Heart right ventricle (tissue), 16 donors: ENCODE measurements at regions not wholly inside any gene's neighbourhood (a gene's known extent, or its start where the extent isn't known, plus 50 kb on each side); places are given as distances from the start of the nearest gene placed in this dataset.
A peak's percentile ranks its signal among the peaks of the same experiment; 100 is the strongest.

Source experiments
- ATAC-seq, 8 donors: fragments of 200-7000 bp; cut with Tn5 transposase; one replicate each; pipeline ENCODE4 v1.9.1; 2020; ENCODE audit warnings: mild to moderate bottlenecking in 8 of 8, moderate library complexity in 8 of 8, moderate number of reproducible peaks in 1 of 8
- DNase-seq, 2 donors: peaks; one replicate each; pipeline ENCODE4 v3.0.0-alpha.2; 2020
- H3K27ac ChIP-seq, 10 donors: fragments of 200-600 bp; sonication (generic) in 2 of 10; one replicate each; pipeline versions ENCODE4 v1.5.0 to v1.8.0; 2020 to 2022; ENCODE audit warnings: mild to moderate bottlenecking in 3 of 10
- H3K27me3 ChIP-seq, 7 donors: fragments of 200-600 bp; one replicate each; pipeline ENCODE4 v1.8.0; 2021 to 2022; ENCODE audit warnings: mild to moderate bottlenecking in 2 of 7
- H3K36me3 ChIP-seq, 9 donors: fragments of 200-600 bp; sonication (generic) in 1 of 9; one replicate each; pipeline versions ENCODE4 v1.5.0 to v1.8.0; 2020 to 2022; ENCODE audit warnings: mild to moderate bottlenecking in 2 of 9
- H3K4me1 ChIP-seq, 9 donors: fragments of 200-600 bp; sonication (generic) in 1 of 9; one replicate each; pipeline versions ENCODE4 v1.5.0 to v1.8.0; 2020 to 2022; ENCODE audit warnings: mild to moderate bottlenecking in 4 of 9
- H3K4me3 ChIP-seq, 10 donors: fragments of 200-600 bp; sonication (generic) in 2 of 10; one replicate each; pipeline versions ENCODE4 v1.5.0 to v1.8.0; 2020 to 2022; ENCODE audit warnings: mild to moderate bottlenecking in 7 of 10, moderate library complexity in 2 of 10
- H3K9me3 ChIP-seq, 11 donors: fragments of 200-600 bp in 10 of 11; sonication (generic) in 2 of 11; one replicate each; pipeline versions ENCODE4 v1.5.0 to v1.8.0; 2013 to 2022; ENCODE audit warnings: mild to moderate bottlenecking in 2 of 11, control low read depth in 1 of 11, moderate library complexity in 1 of 11
- WGBS, 2 donors: extraction: QIAGEN DNeasy Blood & Tissue Kit; methylation state at CpG; one replicate each; pipeline ENCODE4 v1.1.7; 2013; ENCODE audit warnings: inconsistent platforms in 1 of 2; 5-methylcytosine and 5-hydroxymethylcytosine counted together
- intact Hi-C, 10 donors: fragments of 100-400 bp; cut with DNase I; formaldehyde crosslinking; loops; one replicate each; pipeline versions ENCODE4 v1.11.1 to v1.14.2; 2022
- TF ChIP-seq, protein P1 (sequence below), 9 donors: fragments of 200-600 bp; sonication (generic) in 2 of 9; IDR thresholded peaks; one replicate each; pipeline versions ENCODE4 v1.5.0 to v1.8.0; 2021 to 2022; ENCODE audit warnings: antibody characterized with exemption in 9 of 9, mild to moderate bottlenecking in 5 of 9, moderate library complexity in 1 of 9
- donor health status: Arrhythmogenic right ventricular cardiomyopathy.
- donor health status: ischemic (EF 13 %, LVEDD 7.1; RV severe dilation, severe dysfunction).
- donor health status: healthy with polysubstance abuse.
- donor health status: DM: no; HTN: yes; CAD: no.
- donor health status: DM: no; HTN: no; CAD: no.
- donor health status: ischemic (EF 25% LVEDD 6.9; RV normal size, moderate dysfunction).
- donor health status: ischemic (EF 25% LVEDD 5.7; RV mildly dilated, moderate dysfunction).
- donor health status: healthy.
- donor health status: DM: yes; HTN: yes; CAD: no.
- donor health status: Ischemic cardiomyopathy.
- donor health status: ischemic (EF 35%, LVEDD 5.7; RV mildly dilated, moderate dysfunction).
- donor health status: nonischemic (EF 11% LVEDD 7.7; RV severe dilation, severe dysfunction).
- donor health status: DM: yes; HTN: yes; CAD: no.
- donor health status: PGD.
- donor health status: ischemic (EF 29% LVEDD 5.4; RV normal size, mild dysfunction).
- donor health status: nonischemic (EF 23%, LVEDD 6.1; RV moderate dilation, normal function).

- no peak for ATAC-seq
- TF ChIP-seq, protein P1, sequence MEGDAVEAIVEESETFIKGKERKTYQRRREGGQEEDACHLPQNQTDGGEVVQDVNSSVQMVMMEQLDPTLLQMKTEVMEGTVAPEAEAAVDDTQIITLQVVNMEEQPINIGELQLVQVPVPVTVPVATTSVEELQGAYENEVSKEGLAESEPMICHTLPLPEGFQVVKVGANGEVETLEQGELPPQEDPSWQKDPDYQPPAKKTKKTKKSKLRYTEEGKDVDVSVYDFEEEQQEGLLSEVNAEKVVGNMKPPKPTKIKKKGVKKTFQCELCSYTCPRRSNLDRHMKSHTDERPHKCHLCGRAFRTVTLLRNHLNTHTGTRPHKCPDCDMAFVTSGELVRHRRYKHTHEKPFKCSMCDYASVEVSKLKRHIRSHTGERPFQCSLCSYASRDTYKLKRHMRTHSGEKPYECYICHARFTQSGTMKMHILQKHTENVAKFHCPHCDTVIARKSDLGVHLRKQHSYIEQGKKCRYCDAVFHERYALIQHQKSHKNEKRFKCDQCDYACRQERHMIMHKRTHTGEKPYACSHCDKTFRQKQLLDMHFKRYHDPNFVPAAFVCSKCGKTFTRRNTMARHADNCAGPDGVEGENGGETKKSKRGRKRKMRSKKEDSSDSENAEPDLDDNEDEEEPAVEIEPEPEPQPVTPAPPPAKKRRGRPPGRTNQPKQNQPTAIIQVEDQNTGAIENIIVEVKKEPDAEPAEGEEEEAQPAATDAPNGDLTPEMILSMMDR (IDR thresholded peaks at IDR 0.05) = no peak
- WGBS, 2 donors = 60 to 63% methylated on average over 13 of the region's 13 CpGs
- intact Hi-C loops = no loop called here
- no peak for DNase-seq
- Histone ChIP-seq H3K27me3 (peaks cover 0 to 29% (median 12%) of the 10 kb centered on the region in 7 donors), H3K9me3 (no peaks in the 10 kb centered on the region), H3K36me3 (no peaks in the 10 kb centered on the region), H3K4me1 (no peaks in the 10 kb centered on the region), H3K27ac (no peak overlapping the region), H3K4me3 (no peak overlapping the region)
These were observed 592.0 kb downstream of the BRD1 start for GRCh38 chr22:49235463-49236300.

GRCh38 chr22:49234459-49234858 is 593.2 kb downstream of the BRD1 start:
- intact Hi-C loops = no loop called here
- Histone ChIP-seq H3K9me3 (no peaks in the 10 kb centered on the region), H3K4me3 (no peak overlapping the region), H3K36me3 (no peaks in the 10 kb centered on the region), H3K27ac (no peak overlapping the region), H3K27me3 (peaks cover 0 to 26% (median 12%) of the 10 kb centered on the region in 7 donors), H3K4me1 (no peaks in the 10 kb centered on the region)
- no peak for ATAC-seq
- no peak for DNase-seq
- TF ChIP-seq, protein P1 (IDR thresholded peaks at IDR 0.05) = no peak
- 81 to 84% methylated on average over 3 of the region's 3 CpGs for WGBS, 2 donors

DNA sequence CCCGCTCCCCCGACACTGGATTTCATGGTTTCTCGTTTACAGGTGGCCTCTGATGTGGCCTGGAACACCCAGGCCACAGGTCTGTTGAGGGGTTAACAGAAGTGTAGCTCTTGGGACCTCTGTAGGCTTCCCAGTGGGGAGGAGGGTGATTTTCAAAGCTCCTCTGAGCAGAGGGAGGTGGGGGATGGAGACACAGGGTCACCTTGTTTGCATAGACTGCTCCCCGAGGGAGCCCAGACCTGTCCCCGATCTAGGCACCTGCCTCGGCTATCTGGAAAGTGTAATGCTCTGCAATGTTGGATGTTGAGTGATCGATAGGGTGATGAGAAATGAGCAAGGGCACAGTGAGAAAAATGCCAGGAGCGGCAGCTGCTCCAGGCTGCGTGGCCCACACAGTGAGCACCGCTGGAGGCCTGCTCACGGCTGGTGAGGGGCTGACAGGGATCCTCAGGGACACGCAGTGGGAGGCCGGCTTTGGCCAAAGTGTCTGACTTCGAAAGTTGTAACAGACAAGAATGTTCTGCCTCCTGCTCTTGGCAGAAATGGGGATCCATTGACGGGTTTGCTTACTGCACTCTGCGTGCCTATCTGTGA is 594.1 kb downstream of the BRD1 start:
- Histone ChIP-seq H3K4me3 (no peak overlapping the region), H3K27ac (no peak overlapping the region), H3K27me3 (peaks cover 0 to 26% (median 12%) of the 10 kb centered on the region in 7 donors), H3K4me1 (no peaks in the 10 kb centered on the region), H3K36me3 (no peaks in the 10 kb centered on the region), H3K9me3 (no peaks in the 10 kb centered on the region)
- ATAC-seq (peak in 1 of 8 donors; percentile 34), DNase-seq (no peak)
- intact Hi-C loops = no loop called here
- 67 to 74% methylated on average over 16 of the region's 16 CpGs for WGBS, 2 donors
- TF ChIP-seq, protein P1 (IDR thresholded peaks at IDR 0.05) = no peak

- DNase-seq = no peak
- no peaks in the 10 kb centered on the region for H3K36me3 ChIP-seq
- no peak for ATAC-seq
- H3K4me1 ChIP-seq = no peaks in the 10 kb centered on the region
- intact Hi-C loops = no loop called here
- H3K27me3 ChIP-seq = peaks cover 0 to 26% (median 12%) of the 10 kb centered on the region in 7 donors
- 56 to 66% methylated on average over 23 of the region's 23 CpGs for WGBS, 2 donors
- H3K9me3 ChIP-seq = no peaks in the 10 kb centered on the region
- H3K27ac ChIP-seq = no peak overlapping the region
- no peak overlapping the region for H3K4me3 ChIP-seq
- TF ChIP-seq, protein P1 (IDR thresholded peaks at IDR 0.05) = no peak
These were observed 595.2 kb downstream of the BRD1 start for GRCh38 chr22:49232319-49233067.
